Sigmoid colon (tissue), 3 donors: ENCODE measurements at regions not wholly inside any gene's neighbourhood (a gene's known extent, or its start where the extent isn't known, plus 50 kb on each side); places are given as distances from the start of the nearest gene placed in this dataset.

ENCODE experiments used
- CTCF ChIP-seq, 4 experiments: fragments of 450-650 bp in 3 of 4; fragments of 200-600 bp in 1 of 4; IDR thresholded peaks; one replicate each; pipeline ENCODE4 v1.5.1; 2016 to 2019; ENCODE audit warnings: antibody characterized with exemption in 4 of 4, mild to moderate bottlenecking in 3 of 4, moderate library complexity in 2 of 4
- POLR2A ChIP-seq, 2 donors: fragments of 450-650 bp; IDR thresholded peaks; one replicate each; pipeline ENCODE4 v1.6.1; 2016; ENCODE audit warnings: antibody characterized with exemption in 2 of 2, mild to moderate bottlenecking in 2 of 2, moderate library complexity in 2 of 2

- TF ChIP-seq CTCF (IDR thresholded peaks at IDR 0.05): no peak
- TF ChIP-seq POLR2A (IDR thresholded peaks at IDR 0.05): no peak
Observed at GRCh38 chr20:20856306-20856705, 143.9 kb upstream of the RALGAPA2 start.
